Activated T-cell treated with anti-CD3 and anti-CD28 coated beads, Interleukin-2, amount 50 U/mL, for 4 hours (primary cell): ENCODE measurements at regions not wholly inside any gene's neighbourhood (a gene's known extent, or its start where the extent isn't known, plus 50 kb on each side); places are given as distances from the start of the nearest gene placed in this dataset.

Experiments
- ATAC-seq, 2 donors: fragments of 200-7000 bp; cut with Tn5 transposase; one replicate each; pipeline ENCODE4 v1.10.0; 2021
- DNase-seq: peaks from one replicate; pipeline ENCODE4 v3.0.0-alpha.2; 2020
- H3K27me3 Mint-ChIP-seq: one replicate; pipeline ENCODE4 v1.8.0; 2021; ENCODE audit warnings: low read depth, mixed read lengths
- H3K36me3 Mint-ChIP-seq: one replicate; pipeline ENCODE4 v1.8.0; 2022; ENCODE audit warnings: mixed read lengths; ENCODE audit not compliant: insufficient read depth
- H3K4me1 Mint-ChIP-seq: one replicate; pipeline ENCODE4 v1.8.0; 2021; ENCODE audit warnings: low read depth, mixed read lengths
- H3K4me3 Mint-ChIP-seq: one replicate; pipeline ENCODE4 v1.8.0; 2021; ENCODE audit warnings: mild to moderate bottlenecking, moderate library complexity, mixed read lengths
- H3K9me3 Mint-ChIP-seq: one replicate; pipeline ENCODE4 v1.8.0; 2021; ENCODE audit warnings: mixed read lengths

DNA sequence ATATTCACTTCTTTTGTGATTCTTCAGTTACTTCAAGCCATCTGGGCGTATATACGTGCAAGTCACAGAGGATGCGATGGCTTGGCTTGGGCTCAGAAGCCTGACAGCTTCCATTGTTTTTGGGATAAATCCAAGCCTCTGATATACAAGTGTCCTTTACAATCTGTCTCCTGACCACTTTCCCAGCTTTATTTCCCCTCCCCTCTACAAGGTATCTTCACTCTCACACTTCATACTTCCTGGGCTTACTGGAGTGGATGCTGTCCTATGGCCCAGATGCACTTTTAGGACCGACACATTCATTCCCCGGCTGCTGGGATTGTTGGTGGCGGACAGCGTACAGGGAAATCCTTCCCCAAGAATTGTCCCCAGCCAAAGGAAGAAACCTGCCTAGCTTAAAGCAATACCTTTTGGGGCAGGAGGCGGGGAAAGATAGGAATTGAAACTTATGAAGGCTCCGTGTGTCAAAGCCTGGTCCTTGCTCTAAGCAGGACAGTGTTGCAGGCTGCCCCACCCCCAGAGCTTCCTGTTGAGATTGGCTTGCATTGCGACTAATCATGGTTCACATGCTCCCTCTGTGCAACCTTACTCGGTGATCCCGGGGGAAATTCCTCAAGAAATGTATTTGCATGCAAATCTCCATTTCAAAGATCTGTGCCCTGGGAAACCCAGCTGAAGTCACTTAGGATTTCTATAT lies 802.9 kb upstream of the ID2 start:
- Mint-ChIP-seq H3K4me3 (no peak overlapping the region), H3K36me3 (no peaks in the 10 kb centered on the region), H3K4me1 (no peaks in the 10 kb centered on the region), H3K27me3 (peaks cover 2% of the 10 kb centered on the region), H3K9me3 (no peaks in the 10 kb centered on the region)
- no peak for ATAC-seq
- DNase-seq: no peak

DNA sequence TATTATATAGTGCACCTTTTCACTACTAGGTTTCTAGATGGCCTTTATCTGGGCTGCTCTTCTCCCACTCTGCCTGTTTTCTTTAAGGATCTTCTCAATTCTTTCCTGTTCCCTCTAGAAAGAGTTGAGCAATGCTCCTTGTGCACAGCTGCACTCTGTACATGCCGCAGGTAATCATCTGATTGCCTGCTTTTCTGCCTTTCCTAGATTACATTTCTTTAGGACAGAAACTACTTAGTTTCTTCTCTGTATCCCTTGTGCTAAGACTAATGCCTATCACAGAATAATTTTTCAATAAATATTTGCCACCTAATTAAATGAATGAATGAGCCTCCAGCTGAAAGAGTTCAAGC lies 802.4 kb upstream of the ID2 start:
- Mint-ChIP-seq H3K4me3 (no peak overlapping the region), H3K27me3 (peaks cover 2% of the 10 kb centered on the region), H3K9me3 (no peaks in the 10 kb centered on the region), H3K36me3 (no peaks in the 10 kb centered on the region), H3K4me1 (no peaks in the 10 kb centered on the region)
- ATAC-seq (no peak), DNase-seq (no peak)

DNA sequence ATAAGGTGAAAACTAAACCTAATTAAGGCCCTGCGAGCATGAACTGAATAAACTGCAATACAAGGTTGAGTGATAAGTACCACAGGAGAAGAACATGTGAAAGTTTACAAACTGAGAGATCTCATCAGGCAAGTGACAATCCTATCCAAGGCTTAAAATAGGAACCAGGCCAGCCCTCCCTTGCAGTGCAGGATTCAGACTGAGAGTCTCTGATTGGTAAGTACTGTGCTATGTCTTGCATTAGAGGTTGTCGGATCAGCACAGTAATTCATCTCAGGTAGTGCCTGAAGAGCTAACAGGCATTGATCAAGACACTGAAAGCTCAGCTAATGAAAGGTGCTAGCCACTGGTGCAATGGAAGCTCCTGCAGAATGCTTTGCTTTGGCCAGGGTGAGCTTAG lies 801.7 kb upstream of the ID2 start:
- Mint-ChIP-seq H3K9me3 (no peaks in the 10 kb centered on the region), H3K4me1 (no peaks in the 10 kb centered on the region), H3K36me3 (no peaks in the 10 kb centered on the region), H3K4me3 (no peak overlapping the region), H3K27me3 (peaks cover 2% of the 10 kb centered on the region)
- ATAC-seq (no peak), DNase-seq (no peak)

DNA sequence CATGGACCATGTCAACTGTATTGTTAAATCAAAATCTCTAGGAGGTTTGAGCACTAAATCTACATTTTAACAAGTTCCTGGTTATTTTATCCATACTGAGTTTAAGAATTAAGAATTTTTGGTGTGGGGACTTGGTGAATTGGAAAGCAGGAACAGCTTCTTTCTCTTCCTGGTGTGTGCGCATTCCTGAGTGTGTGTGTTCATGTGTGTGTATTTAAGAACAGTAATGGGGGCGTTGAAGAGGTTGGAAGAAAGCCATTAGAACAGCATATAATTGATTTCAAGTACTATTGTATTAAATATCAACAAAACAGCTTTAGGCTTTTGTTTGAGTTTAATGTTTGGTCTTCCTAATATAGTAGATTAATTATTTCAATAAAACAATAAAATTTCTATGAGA lies 801.3 kb upstream of the ID2 start:
- DNase-seq: no peak
- H3K9me3 Mint-ChIP-seq: no peaks in the 10 kb centered on the region
- H3K36me3 Mint-ChIP-seq: no peaks in the 10 kb centered on the region

DNA sequence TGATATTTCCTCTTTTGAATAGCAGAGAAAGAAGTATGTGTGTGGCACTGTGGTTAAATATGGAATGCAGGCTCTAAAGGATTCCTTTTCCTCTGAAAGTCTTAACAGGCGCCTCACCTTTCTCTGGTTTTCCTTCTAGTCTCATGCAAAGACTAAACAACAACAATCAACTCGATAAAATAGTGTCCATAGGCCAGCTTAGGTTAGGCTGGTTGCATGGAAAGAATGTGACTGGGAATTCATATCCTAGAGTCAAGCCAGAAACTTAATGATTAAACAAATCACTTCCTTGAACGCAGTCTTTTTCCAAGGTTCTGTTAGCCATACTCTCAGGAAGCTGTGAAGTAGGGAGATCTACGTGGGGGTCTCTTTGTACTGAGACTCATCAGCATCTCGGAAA lies 800.8 kb upstream of the ID2 start:
- no peaks in the 10 kb centered on the region for H3K36me3 Mint-ChIP-seq
- peaks cover 2% of the 10 kb centered on the region for H3K27me3 Mint-ChIP-seq
- H3K9me3 Mint-ChIP-seq: no peaks in the 10 kb centered on the region
- ATAC-seq (no peak), DNase-seq (no peak)
- no peaks in the 10 kb centered on the region for H3K4me1 Mint-ChIP-seq
- no peak overlapping the region for H3K4me3 Mint-ChIP-seq

More for the DNA sequence above, 801.3 kb upstream of the ID2 start:
- Mint-ChIP-seq H3K4me3 (no peak overlapping the region), H3K4me1 (no peaks in the 10 kb centered on the region), H3K27me3 (peaks cover 2% of the 10 kb centered on the region)
- no peak for ATAC-seq

DNA sequence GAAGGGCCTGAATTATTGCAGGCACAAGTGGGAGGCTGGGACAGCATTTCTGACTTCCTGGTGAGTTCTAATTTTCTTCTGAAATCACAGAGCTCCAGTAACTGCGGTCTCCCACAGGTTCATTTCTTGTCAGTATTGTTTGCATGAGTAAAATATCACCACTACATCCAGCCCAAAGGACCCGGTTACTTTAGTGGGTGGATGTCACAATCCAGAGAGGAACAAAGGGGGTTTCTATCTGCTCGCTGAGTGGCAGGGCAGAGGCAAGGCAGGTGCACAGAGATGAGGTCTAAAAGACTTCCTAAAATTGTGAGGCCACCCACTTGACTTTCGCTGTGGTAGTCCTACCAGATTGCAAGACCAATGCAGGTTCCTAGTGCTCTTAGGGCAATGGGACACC lies 800.4 kb upstream of the ID2 start:
- ATAC-seq (no peak), DNase-seq (no peak)
- H3K27me3 Mint-ChIP-seq: no peaks in the 10 kb centered on the region
- no peak overlapping the region for H3K4me3 Mint-ChIP-seq
- H3K9me3 Mint-ChIP-seq: no peaks in the 10 kb centered on the region
- no peaks in the 10 kb centered on the region for H3K4me1 Mint-ChIP-seq
- no peaks in the 10 kb centered on the region for H3K36me3 Mint-ChIP-seq

DNA sequence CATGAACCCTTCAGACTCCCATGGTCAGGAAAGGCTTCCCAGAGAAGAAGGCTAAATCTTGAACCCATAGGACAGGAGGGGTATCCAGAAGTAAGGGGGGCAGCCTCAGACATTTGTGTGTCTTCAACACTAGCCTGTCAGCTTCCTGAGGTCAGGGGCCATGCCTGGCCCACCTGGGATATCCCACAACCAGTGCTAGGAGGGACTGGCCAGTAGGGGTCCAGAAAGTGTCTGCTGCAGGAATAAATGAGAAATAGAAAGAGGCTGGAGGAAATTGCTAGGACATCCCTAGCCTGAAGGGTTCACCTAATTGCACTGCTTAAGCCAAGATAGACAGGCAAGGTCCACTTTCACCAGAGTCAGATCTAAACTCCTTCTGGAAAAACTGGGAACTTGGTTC lies 799.6 kb upstream of the ID2 start:
- ATAC-seq (no peak), DNase-seq (no peak)
- Mint-ChIP-seq H3K4me1 (no peaks in the 10 kb centered on the region), H3K9me3 (no peaks in the 10 kb centered on the region), H3K27me3 (no peaks in the 10 kb centered on the region), H3K36me3 (no peaks in the 10 kb centered on the region), H3K4me3 (no peak overlapping the region)

DNA sequence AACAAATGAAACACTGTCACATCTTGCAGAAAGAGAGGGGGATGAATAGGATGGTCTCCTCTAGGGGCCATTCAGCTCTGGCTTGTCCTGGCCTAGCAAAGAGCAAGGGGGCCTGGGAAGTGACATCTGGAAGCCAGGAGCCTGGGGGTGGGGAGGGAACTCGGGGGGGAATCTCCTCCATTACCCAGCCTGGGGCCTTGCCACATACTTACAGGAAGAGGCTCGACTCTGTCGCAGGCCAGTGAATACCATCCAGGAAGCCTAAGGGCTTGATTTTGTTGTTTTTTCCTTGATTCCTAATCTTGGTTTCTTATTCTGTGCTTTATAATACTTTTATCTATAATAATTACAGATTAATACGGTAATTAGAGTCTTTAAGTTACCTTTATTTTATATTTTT lies 797.5 kb upstream of the ID2 start:
- no peaks in the 10 kb centered on the region for H3K27me3 Mint-ChIP-seq
- H3K9me3 Mint-ChIP-seq: no peaks in the 10 kb centered on the region
- no peak overlapping the region for H3K4me3 Mint-ChIP-seq
- H3K4me1 Mint-ChIP-seq: no peaks in the 10 kb centered on the region
- no peak for DNase-seq
- no peak for ATAC-seq
- no peaks in the 10 kb centered on the region for H3K36me3 Mint-ChIP-seq

DNA sequence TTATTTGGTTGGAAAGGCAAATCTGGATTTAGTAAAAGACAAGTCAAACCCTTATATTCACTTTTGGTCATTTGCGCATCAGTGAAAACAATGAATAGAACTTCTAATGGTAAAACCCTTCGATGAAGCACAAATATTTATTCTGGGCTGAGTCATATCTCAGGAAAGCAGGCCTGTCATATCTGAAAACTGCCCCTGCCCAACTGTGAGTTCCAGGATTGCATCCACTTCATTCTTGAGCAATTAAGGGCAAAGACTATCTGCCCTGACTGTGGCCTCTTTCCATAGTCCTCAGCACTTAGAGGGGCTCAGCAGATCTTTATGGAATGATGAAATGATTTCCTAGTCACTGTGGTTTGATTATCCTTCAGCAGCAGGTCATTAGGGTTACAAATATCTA lies 795.2 kb upstream of the ID2 start:
- no peaks in the 10 kb centered on the region for H3K9me3 Mint-ChIP-seq
- no peaks in the 10 kb centered on the region for H3K4me1 Mint-ChIP-seq
- ATAC-seq (no peak), DNase-seq (no peak)
- no peak overlapping the region for H3K4me3 Mint-ChIP-seq
- H3K36me3 Mint-ChIP-seq: no peaks in the 10 kb centered on the region
- no peaks in the 10 kb centered on the region for H3K27me3 Mint-ChIP-seq

DNA sequence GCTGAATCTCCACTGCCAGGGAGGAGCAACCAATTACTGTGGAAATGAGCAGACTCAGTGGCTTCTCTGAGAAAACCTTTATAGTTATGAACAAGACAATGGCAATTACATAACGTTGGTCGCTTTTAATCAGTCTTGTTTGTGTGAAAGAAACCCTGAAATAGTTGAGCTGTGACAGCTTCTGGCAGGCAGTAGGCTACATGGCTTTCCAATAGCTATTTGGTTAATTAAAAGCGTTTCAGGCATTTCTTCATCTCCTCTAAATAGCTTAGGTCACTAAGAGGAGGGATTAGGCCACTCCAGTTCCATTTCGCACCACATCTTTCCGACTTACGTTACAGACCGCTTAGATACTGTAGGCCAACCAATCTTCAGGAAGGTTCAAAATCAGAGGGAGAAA lies 794.4 kb upstream of the ID2 start:
- Mint-ChIP-seq H3K4me1 (no peaks in the 10 kb centered on the region), H3K4me3 (no peak overlapping the region), H3K9me3 (no peaks in the 10 kb centered on the region)

DNA sequence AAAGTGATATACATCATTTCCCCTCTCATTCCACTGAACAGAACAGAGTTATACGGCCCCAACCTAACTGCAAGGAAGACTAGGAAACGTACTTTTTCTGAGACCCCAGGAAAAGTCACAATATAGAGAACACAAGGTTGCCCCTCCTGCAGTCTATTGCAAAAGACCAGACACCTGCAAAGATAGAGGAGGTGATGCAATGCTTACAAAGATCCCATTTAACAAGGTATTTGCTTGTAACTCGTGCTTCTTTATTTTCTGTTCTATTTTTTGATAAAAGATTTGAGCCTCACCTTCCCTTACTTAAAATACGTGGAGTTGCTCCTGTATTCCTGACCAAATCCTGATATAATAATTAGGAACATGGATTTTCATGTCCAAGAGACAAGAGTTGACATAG lies 793.0 kb upstream of the ID2 start:
- H3K36me3 Mint-ChIP-seq: no peaks in the 10 kb centered on the region
- no peaks in the 10 kb centered on the region for H3K4me1 Mint-ChIP-seq
- H3K4me3 Mint-ChIP-seq: no peak overlapping the region
- no peaks in the 10 kb centered on the region for H3K27me3 Mint-ChIP-seq
- no peaks in the 10 kb centered on the region for H3K9me3 Mint-ChIP-seq
- no peak for ATAC-seq
- DNase-seq: no peak

More for the DNA sequence above, 794.4 kb upstream of the ID2 start:
- Mint-ChIP-seq H3K27me3 (no peaks in the 10 kb centered on the region), H3K36me3 (no peaks in the 10 kb centered on the region)
- no peak for ATAC-seq
- DNase-seq: no peak

DNA sequence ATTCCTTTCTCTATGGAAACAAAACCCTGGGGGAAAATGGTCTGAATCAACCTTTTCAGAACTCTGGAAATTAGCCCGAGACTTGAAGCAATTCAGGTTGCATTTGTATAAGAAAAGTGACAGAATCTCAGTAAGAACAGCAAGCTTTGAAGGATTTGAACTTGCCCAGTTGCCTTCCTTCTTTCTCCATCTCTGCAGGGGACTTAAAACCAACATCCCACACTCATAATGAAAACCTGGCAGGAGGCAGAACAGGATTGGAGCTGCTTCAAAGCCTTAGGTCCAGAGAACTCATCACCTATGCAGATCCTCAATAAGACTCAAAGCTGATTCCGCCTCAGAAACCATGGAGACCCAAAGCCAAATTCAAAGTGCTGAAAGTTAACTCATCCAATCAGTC lies 790.5 kb upstream of the ID2 start:
- no peaks in the 10 kb centered on the region for H3K27me3 Mint-ChIP-seq
- no peaks in the 10 kb centered on the region for H3K36me3 Mint-ChIP-seq
- no peak for DNase-seq
- no peak overlapping the region for H3K4me3 Mint-ChIP-seq
- ATAC-seq: no peak
- H3K9me3 Mint-ChIP-seq: no peaks in the 10 kb centered on the region
- no peaks in the 10 kb centered on the region for H3K4me1 Mint-ChIP-seq

DNA sequence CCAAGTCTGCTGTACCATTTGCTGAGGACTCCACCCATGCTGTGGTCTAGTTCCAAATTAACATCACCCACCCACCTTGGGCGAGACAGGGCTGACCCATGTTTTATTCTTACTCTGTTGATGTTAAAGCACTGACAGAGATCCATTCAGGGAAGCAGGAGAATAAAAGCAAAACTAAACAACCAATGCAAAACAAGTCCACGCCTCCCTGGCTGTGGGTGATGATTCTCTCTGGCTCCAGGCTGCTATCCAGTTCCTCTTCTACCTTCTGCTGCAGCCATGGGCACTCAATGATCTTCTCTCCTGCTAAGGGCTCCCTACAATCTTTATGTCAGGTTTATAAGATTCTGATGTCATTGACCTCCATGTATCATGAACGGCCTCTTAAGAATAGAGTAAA lies 786.6 kb upstream of the ID2 start:
- no peak for ATAC-seq
- H3K36me3 Mint-ChIP-seq: no peaks in the 10 kb centered on the region
- no peaks in the 10 kb centered on the region for H3K27me3 Mint-ChIP-seq
- H3K4me1 Mint-ChIP-seq: peaks cover 9% of the 10 kb centered on the region
- H3K9me3 Mint-ChIP-seq: no peaks in the 10 kb centered on the region
- H3K4me3 Mint-ChIP-seq: no peak overlapping the region
- DNase-seq: no peak

DNA sequence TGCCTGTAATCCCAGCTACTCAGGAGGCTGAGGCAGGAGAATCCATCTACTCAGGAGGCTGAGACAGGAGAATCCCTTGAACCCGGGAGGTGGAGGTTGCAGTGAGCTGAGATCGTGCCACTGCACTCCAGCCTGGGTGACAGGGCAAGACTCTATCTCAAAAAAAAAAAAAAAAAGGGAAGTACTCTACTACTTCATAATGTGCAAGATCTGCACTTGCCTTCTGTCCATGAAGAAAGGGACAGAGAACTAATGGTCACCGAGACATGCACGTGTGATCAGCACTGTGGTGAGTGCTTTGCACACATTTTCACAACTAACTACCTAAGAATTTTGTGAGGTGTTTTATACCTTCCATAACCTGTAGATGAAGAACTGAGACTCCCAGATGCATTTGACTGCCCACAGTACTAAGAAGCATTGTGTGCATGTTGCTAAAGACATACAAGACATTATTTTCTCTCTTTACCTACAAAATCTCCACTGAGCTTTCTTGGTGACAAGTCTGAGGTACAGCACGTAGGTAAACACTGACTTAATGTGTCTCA lies 784.8 kb upstream of the ID2 start:
- Mint-ChIP-seq H3K4me3 (no peak overlapping the region), H3K9me3 (no peaks in the 10 kb centered on the region), H3K4me1 (peaks cover 9% of the 10 kb centered on the region), H3K36me3 (no peaks in the 10 kb centered on the region), H3K27me3 (no peaks in the 10 kb centered on the region)
- DNase-seq (no peak), ATAC-seq (no peak)

DNA sequence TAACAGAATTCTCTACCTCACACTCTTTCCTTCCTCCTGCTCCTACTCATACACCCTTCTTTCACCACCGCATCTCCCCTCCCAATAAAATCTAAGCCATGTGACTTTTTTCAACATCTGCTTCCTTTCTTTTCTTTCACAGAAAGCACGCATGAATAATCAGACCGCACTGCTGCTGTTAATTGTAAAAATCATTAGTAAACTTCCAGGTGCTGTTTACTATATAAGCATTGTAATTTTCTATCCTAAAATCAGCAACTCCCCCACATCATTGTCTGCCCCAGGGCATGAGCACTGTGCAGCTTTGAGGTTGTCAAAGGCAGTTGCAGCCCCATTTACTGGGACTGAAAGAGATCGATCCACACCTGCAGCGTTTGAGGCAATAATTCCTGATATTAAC lies 782.6 kb upstream of the ID2 start:
- Mint-ChIP-seq H3K4me3 (no peak overlapping the region), H3K9me3 (no peaks in the 10 kb centered on the region), H3K4me1 (peaks cover 9% of the 10 kb centered on the region), H3K27me3 (peaks cover 3% of the 10 kb centered on the region), H3K36me3 (no peaks in the 10 kb centered on the region)
- DNase-seq (no peak), ATAC-seq (no peak)

DNA sequence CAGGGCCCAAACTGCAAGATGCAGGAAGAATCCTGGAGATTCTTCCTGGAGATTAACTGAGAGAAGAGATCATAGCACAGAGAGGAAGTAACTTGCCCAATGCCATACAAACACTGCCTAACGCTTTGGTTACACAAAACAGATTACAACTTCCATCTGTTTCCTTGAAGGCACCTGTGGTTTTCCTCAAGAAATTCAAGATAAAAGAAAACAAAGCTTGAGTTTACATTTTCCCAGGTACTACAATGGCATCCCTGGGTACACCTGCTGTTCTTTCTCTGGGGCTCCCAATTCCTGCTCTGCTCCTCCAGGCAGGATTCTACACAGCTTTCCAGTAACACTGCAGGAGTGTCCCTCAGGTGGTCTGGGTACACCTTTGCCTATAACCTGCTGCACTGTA lies 781.9 kb upstream of the ID2 start:
- peaks cover 9% of the 10 kb centered on the region for H3K4me1 Mint-ChIP-seq
- ATAC-seq: no peak

More for the DNA sequence above, 781.9 kb upstream of the ID2 start:
- Mint-ChIP-seq H3K4me3 (no peak overlapping the region), H3K27me3 (peaks cover 3% of the 10 kb centered on the region), H3K9me3 (no peaks in the 10 kb centered on the region), H3K36me3 (no peaks in the 10 kb centered on the region)
- DNase-seq: no peak
